Ovary (tissue), 3 donors: ENCODE measurements at regions not wholly inside any gene's neighbourhood (a gene's known extent, or its start where the extent isn't known, plus 50 kb on each side); places are given as distances from the start of the nearest gene placed in this dataset.

Experiments
- CTCF ChIP-seq, 3 donors: fragments of 450-650 bp in 2 of 3; fragments of 200-600 bp in 1 of 3; IDR thresholded peaks; one replicate each; pipeline versions ENCODE4 v1.5.1 to v1.8.0; 2016 to 2022; ENCODE audit warnings: antibody characterized with exemption in 3 of 3, mild to moderate bottlenecking in 1 of 3
- POLR2A ChIP-seq: fragments of 450-650 bp; IDR thresholded peaks from one replicate; pipeline ENCODE4 v1.6.1; 2017; ENCODE audit warnings: antibody characterized with exemption, mild to moderate bottlenecking, moderate library complexity
- donor health status: DM: no; HTN: no; CAD: no.

- TF ChIP-seq CTCF (IDR thresholded peaks at IDR 0.05) (no peak), POLR2A (no peak)
Measured at GRCh38 chr6:91886183-91886795, 1299.4 kb upstream of the MAP3K7 start.
